ENCODE measurements at regions not wholly inside any gene's neighbourhood (a gene's known extent, or its start where the extent isn't known, plus 50 kb on each side); places are given as distances from the start of the nearest gene placed in this dataset.

DNA sequence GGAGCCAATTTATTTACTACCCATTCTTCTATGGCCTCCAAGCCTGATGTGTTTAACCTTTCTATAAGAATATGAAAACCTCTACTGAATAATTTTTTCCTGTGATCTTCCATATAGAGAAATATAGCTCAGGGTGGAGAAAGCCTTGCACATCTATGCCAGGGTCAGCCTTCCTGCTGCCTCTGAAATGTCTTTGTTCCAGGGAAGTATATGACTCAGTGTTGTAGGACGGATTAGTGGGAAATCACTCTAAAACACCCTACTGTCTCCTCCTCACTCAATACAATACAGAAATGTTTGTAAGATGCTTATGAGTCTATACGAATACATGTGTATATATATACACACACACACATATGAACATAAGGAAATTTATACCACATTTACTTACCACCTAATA is 1044.9 kb downstream of the BRINP3 start:
- TF ChIP-seq EP300 (IDR thresholded peaks at IDR 0.05) (no peak), POLR2A (IDR thresholded peaks at IDR 0.05) (no peak), POLR2AphosphoS5 (IDR thresholded peaks at IDR 0.05) (no peak)
- TF ChIP-seq, protein P1, sequence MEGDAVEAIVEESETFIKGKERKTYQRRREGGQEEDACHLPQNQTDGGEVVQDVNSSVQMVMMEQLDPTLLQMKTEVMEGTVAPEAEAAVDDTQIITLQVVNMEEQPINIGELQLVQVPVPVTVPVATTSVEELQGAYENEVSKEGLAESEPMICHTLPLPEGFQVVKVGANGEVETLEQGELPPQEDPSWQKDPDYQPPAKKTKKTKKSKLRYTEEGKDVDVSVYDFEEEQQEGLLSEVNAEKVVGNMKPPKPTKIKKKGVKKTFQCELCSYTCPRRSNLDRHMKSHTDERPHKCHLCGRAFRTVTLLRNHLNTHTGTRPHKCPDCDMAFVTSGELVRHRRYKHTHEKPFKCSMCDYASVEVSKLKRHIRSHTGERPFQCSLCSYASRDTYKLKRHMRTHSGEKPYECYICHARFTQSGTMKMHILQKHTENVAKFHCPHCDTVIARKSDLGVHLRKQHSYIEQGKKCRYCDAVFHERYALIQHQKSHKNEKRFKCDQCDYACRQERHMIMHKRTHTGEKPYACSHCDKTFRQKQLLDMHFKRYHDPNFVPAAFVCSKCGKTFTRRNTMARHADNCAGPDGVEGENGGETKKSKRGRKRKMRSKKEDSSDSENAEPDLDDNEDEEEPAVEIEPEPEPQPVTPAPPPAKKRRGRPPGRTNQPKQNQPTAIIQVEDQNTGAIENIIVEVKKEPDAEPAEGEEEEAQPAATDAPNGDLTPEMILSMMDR (IDR thresholded peaks at IDR 0.05): no peak

Measured in sigmoid colon (tissue), 4 donors.